ENCODE measurements at regions not wholly inside any gene's neighbourhood (a gene's known extent, or its start where the extent isn't known, plus 50 kb on each side); places are given as distances from the start of the nearest gene placed in this dataset.
"Not testable (repeated sequence)": the region's sequence is repeated elsewhere in the genome, so short reads cannot be mapped to it uniquely, and the experiment has no call there.

DNA sequence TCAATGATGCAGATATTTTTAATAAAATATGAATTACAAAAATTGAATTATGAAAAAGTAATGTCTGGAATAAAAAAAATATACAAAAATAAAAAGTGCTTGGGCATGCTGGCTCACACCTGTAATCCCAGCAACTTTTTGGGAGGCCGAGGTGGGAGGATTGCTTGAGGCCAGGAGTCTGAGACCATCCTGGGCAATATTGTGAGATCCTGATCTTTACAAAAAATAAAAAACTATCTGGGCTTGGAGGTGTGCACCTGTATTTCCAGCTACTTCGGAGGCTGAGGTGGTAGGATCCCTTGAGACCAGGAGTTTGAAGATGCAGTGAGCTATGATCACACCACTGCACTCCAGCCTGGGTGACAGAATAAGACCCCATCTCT, 141.8 kb downstream of the NPIPB5 start:
- Histone ChIP-seq H3K36me3 (ENCODE audit: control insufficient read depth, insufficient read depth, low read length) (no peaks in the 10 kb centered on the region), H3K4me3 (replicated peaks; ENCODE audit: low read depth, low read length) (no peak overlapping the region), H3K27me3 (replicated peaks; ENCODE audit: control insufficient read depth, insufficient read depth, low read length) (no peaks in the 10 kb centered on the region)
- no peak for TF ChIP-seq CTCF (IDR thresholded peaks at IDR 0.05; ENCODE audit: insufficient read depth, low read length, poor library complexity, severe bottlenecking)
- DNase-seq (ENCODE audit: extremely low read depth, insufficient read length), result no peak

DNA sequence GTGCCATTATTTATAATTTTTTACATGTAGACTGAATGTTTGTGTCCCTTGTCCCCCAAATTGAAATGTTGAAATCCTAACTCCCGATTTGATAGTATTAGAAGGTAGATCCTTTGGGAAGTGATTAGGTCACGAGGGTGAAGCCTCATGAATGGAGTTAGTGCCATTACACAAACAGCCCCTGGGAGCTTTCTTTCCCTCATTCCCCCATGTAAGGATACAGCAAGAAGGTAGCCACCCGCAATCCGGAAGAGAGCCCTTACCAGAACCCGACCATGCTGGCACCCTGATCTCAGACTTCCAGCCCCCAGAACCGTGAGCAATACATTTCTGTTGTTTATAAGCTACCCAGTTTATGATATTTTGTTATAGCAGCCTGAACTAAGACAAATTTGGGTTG, 143.2 kb downstream of the NPIPB5 start:
- TF ChIP-seq CTCF (IDR thresholded peaks at IDR 0.05; ENCODE audit: insufficient read depth, low read length, poor library complexity, severe bottlenecking), result no peak
- DNase-seq (ENCODE audit: extremely low read depth, insufficient read length), result no peak
- H3K27me3 ChIP-seq (replicated peaks; ENCODE audit: control insufficient read depth, insufficient read depth, low read length), result no peaks in the 10 kb centered on the region
- no peak overlapping the region for H3K4me3 ChIP-seq (replicated peaks; ENCODE audit: low read depth, low read length)
- no peaks in the 10 kb centered on the region for H3K36me3 ChIP-seq (ENCODE audit: control insufficient read depth, insufficient read depth, low read length)

GRCh38 chr16:22656573-22656972, 145.9 kb downstream of the NPIPB5 start:
- not testable (repeated sequence) for H3K36me3 ChIP-seq (ENCODE audit: control insufficient read depth, insufficient read depth, low read length); H3K27me3 ChIP-seq (replicated peaks; ENCODE audit: control insufficient read depth, insufficient read depth, low read length); H3K4me3 ChIP-seq (replicated peaks; ENCODE audit: low read depth, low read length); DNase-seq (ENCODE audit: extremely low read depth, insufficient read length)

GRCh38 chr16:22659933-22660332, 149.2 kb downstream of the NPIPB5 start:
- H3K36me3 ChIP-seq (ENCODE audit: control insufficient read depth, insufficient read depth, low read length), result no peaks in the 10 kb centered on the region
- H3K27me3 ChIP-seq (replicated peaks; ENCODE audit: control insufficient read depth, insufficient read depth, low read length), result peaks cover 3% of the 10 kb centered on the region; the same call in 1 of the 2 replicates
- no peak overlapping the region for H3K4me3 ChIP-seq (replicated peaks; ENCODE audit: low read depth, low read length)
- DNase-seq (ENCODE audit: extremely low read depth, insufficient read length), result no peak
- no peak for TF ChIP-seq CTCF (IDR thresholded peaks at IDR 0.05; ENCODE audit: insufficient read depth, low read length, poor library complexity, severe bottlenecking)

DNA sequence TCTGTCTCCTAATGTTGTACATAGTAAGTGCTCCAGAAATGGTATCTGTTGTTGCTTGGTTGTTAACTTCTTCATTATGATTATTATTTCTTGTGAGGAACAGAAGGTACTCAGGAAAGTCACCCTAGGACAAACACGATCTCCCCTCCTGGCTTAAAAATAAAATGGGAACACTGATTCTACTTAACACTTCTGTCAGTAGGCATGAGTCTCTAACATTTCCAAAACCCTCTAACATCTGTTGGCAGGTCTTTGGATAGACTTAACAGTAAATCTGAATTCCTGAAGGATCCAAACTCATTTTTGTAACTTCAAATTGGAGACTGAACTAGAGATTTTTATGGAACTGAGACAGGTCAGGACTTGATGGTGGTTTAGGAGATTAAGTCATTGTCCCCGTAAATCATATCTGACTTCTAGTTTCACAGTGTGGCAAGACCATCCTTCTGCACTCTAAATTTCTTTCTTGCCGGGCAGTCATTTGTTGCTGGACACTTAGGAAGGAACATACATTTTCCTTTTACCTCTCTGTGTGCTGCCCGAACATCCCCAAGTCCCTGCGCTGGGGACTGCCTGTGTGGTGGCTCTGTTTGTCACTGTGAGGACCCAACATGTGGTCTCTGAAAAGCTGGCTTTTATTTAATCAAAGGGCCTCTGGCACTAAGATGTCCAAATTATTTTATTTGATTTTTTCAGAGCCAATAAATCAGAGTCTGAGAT, 149.9 kb downstream of the NPIPB5 start:
- Histone ChIP-seq H3K36me3 (ENCODE audit: control insufficient read depth, insufficient read depth, low read length) (no peaks in the 10 kb centered on the region), H3K4me3 (replicated peaks; ENCODE audit: low read depth, low read length) (no peak overlapping the region), H3K27me3 (replicated peaks; ENCODE audit: control insufficient read depth, insufficient read depth, low read length) (peaks cover 3% of the 10 kb centered on the region; the same call in 1 of the 2 replicates)
- no peak for TF ChIP-seq CTCF (IDR thresholded peaks at IDR 0.05; ENCODE audit: insufficient read depth, low read length, poor library complexity, severe bottlenecking)
- no peak for DNase-seq (ENCODE audit: extremely low read depth, insufficient read length)

GRCh38 chr16:22661161-22661647, 150.5 kb downstream of the NPIPB5 start:
- Histone ChIP-seq H3K36me3 (ENCODE audit: control insufficient read depth, insufficient read depth, low read length) (no peaks in the 10 kb centered on the region), H3K27me3 (replicated peaks; ENCODE audit: control insufficient read depth, insufficient read depth, low read length) (peaks cover 3% of the 10 kb centered on the region; the same call in 1 of the 2 replicates), H3K4me3 (replicated peaks; ENCODE audit: low read depth, low read length) (no peak overlapping the region)
- no peak for TF ChIP-seq CTCF (IDR thresholded peaks at IDR 0.05; ENCODE audit: insufficient read depth, low read length, poor library complexity, severe bottlenecking)
- DNase-seq (ENCODE audit: extremely low read depth, insufficient read length), result no peak

- not testable (repeated sequence) for H3K36me3 ChIP-seq (ENCODE audit: control insufficient read depth, insufficient read depth, low read length); DNase-seq (ENCODE audit: extremely low read depth, insufficient read length); H3K4me3 ChIP-seq (replicated peaks; ENCODE audit: low read depth, low read length); H3K27me3 ChIP-seq (replicated peaks; ENCODE audit: control insufficient read depth, insufficient read depth, low read length)
Measured at GRCh38 chr16:22662958-22663357, 151.0 kb upstream of the HS3ST2 start.

Measured in GM06990 (cell line).